ENCODE measurements at regions not wholly inside any gene's neighbourhood (a gene's known extent, or its start where the extent isn't known, plus 50 kb on each side); places are given as distances from the start of the nearest gene placed in this dataset.

DNA sequence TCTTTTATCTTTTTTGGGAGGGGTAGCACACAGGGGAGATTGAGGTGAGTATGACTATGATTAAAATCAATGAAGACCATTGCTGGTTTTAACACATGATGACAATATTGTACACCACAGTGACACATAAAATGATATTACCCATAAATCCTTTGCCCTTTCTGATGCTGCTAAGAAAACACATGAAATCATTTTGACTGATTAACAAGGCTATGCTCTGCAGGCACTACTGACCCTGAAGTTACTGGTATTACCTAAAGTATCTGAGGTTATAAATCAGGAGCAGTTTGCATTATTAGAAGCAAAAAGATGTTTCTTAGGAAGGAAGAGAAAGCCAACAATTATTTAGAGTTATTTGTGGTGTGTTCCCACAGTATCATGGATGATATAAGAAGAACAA, 701.2 kb upstream of the PTBP2 start:
- no peak for DNase-seq

DNA sequence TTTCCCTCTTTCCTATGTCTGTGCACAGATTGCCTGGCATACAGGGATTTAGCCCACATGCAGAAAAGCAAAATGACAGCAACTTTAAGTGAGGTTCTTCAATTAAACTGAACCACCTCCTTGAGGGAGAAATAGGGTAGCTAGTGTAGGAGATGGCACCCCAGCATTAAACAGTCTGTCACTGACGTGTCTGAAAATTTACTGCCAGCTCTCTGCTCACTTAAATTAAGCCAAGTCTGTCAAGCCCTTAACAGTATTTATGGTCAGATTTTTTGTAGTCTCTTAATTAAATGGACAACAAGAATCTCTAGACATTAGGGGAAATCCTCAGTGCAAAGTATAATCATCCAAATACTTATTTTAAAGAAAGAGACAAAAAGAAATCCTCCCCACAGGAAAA, 696.5 kb upstream of the PTBP2 start:
- no peak for DNase-seq

DNA sequence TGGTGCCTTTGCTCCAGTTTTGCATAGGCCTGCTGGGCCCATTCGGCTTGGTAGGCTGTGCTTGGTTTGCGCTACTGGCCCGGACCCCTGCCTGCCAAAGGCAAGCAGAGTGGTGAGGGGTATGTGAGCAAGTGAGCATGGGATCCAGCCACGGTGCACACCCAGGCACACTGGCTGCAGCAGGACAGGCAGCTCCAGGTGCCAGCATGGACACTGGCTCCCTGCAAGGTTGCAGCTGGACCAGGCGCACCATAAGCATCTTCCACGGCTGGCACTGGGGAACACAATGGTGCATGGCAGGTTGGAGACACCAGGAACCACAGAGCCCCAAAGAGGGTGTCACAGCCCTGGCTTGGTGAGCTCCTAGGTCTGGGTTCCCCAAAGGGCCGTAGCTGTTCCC, 693.5 kb upstream of the PTBP2 start:
- no peak for DNase-seq

DNA sequence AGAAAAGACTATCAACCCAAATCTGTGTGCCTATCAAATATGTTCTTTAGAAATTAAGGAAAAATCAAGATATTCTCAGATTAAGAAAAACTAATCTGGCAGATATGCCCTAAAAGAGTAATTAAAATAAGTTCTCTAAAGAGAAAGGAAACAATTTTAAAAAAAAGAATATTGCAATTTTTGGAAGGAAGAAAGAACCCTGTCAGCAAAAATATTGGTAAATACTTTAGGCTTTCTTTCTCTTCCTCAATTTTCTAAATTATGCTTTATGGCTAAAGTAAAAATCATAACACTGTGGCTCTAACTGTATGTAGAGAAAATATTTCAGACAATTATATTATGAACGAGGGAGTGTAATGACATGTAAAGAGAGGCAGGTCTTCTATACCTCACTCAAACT, 691.3 kb upstream of the PTBP2 start:
- no peak for DNase-seq

DNA sequence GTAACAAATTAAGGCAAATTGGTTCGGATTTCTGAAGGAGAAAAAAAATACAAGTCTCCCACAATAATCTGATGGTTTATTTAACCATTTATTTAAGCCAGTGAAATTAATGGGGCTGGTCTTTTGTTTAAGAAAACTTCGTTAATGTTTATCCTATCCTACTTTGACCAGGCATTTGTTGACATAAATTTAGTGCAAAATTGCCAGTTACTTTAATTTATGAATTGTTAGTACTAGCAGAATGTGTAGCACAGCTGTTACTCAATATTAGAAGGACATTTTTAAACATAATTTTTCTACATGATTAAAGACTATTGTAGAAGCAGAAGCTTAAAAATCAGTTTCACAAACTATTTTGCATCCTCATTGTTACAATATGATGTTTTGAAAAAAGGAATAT, 687.6 kb upstream of the PTBP2 start:
- DNase-seq = no peak

DNA sequence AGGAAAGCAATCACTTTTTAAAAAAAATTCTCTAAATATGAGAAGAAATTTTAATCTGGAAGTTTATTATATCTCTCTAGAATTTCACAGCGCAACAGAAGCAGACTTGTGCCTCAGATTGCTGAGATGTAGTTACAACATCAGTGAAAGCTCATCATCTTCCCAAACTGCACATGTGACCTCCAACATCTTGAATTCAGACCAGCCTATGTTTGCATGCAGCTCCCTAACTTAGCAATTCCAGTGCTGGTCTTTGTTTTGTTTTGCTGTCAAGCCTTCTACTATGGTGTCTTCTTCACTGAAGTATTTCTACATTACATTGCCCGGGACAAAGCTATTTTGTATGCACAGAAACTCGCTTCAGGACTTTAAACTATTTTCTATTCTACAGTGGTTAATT, 684.8 kb upstream of the PTBP2 start:
- no peak for DNase-seq

DNA sequence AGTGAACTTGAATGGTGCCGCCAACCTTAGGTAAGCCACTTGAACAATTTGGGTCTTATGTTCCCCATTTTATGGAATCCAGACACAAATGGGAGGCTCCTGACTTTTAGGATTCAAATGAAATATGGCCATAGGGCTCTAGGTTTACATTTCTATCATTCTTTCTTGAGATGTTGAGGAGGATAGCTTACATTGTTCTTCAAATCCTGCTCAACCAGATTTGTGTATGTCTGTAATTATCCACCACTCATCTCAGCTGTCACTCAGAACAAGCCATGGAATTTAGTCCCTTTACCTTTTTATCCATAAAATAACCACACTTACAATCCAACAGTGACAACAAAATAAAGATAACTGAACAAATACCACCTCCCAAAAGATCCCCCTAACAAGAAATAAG, 682.9 kb upstream of the PTBP2 start:
- no peak for DNase-seq

DNA sequence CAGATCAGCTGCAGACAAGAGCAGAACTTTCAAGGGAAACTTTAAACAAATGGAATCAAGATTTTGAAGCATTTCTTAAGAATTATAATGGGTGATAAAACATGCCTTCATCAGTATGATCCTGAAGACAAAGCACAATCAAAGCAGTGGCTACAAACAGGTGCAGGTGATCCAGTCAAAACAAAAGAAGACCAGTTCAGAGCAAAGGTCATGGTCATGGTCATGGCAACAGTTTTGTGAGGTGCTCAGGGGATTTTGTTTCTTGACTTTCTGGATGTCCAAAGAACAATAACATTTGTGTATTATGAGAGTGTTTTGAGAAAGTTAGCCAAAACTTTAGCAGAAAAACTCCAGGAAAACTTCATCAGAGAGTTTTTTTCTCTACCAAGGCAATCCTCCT, 681.7 kb upstream of the PTBP2 start:
- no peak for DNase-seq

DNA sequence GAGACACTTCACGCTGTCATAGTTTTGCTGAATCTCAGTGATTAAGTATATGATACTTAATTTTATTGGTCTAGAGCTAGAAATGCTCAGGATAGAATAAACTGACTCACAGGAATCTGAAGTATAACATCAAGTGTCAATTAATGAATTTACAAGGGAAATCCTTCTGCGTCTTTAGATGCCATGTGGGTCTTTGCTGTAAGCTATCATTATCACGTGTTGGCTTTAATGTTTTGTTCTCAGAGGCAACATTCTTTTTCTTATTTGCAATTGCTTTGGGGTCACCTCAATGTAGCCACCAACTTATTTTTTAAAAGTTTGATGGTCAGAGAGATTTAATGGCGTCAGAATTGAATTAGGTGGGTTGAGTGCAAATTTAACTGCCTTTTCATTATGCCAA, 680.1 kb upstream of the PTBP2 start:
- no peak for DNase-seq

DNA sequence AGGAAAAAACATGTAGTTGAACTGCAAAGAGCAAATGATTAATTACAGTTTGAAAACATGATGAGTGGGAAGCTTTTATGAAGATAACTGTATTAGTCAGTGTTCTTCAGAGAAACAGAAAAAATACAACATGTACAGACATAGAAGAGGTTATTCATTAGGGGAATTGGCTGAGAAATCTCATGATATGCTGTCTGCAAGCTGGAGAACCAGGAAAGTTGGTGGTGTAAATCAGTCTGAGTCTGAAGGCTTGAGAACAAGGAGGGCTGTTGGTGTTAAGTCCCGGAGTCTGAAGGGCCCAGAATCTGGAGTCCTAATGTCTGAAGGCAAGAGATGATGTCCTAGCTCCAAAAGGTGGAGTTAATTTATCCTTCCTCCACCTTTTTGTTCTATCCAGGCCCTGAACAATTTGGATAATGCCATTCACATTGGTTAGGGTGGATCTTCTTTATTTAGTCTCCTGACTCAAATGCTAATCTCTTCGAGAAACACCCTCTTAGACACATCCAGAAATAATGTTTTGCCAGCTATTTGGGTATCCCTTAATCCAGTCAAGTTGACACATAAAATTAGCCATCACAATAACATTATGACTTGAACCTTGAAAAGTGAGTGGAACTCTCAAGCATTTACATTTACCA, 672.9 kb upstream of the PTBP2 start:
- no peak for DNase-seq

DNA sequence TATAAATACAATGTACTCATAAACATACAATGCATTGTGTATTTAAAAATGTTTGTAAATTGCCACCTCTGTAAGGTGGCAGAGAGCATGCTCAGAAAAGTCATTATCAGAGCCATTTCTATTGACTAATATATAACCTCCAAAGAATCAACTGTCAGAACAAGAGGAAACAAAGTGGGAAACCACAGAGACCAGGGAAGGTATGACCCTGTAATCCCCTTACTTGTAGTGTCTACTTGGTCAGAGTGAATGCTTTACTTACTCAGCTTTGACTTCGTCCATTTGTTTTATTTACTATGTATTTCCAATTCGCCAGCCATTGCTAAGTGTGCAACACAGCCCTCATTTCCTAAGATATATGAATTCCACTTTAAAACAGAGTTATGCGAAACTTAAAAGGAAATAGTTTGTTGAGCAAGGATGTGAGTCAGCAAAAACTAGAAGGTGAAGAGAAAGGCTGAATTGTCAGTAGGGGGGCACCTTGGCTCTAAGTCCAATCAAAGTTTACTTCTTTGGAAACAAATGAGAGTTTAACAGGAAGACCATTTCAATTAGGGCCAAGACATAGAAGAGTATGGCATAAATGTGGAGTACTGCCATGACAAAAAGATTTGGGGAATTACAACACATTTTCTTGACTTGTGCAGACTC, 671.7 kb upstream of the PTBP2 start:
- no peak for DNase-seq

DNA sequence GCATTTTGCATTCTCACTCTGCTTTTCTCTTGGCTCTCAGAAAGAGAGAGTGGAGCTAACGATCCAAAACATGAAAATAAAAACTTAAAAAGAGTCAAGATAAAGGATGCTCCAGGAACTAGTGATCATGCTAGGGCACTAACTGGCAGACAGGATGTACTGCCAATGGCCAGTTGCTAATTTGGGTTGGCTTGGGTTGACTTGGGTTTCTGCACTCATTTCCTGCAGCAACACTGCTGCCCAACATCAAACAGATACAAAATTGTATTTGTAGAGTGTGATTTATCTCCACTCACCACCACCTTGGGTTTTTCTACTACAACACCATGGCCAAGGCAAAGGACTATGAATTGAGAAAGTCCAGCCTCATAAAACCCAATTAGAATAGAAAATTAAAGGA, 662.3 kb upstream of the PTBP2 start:
- no peak for DNase-seq

DNA sequence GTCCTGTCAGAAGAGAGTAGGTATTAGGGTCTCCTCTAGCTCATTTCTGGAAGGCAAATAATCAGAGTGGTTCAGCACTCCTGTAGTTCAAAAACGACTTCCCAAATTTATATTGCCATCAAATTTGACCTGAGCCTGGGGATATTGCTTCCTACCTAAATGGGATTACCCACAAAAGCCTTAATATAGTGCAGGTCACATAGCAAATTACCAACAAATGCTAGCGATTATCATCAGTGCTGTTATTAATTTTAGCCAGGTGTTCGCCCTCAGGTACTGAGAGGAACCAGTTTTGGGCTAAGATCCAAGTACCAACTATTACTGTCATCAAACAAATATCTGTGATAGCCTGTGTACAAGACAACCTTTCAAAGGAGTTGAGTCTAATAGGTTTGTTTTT, 661.8 kb upstream of the PTBP2 start:
- DNase-seq = no peak

DNA sequence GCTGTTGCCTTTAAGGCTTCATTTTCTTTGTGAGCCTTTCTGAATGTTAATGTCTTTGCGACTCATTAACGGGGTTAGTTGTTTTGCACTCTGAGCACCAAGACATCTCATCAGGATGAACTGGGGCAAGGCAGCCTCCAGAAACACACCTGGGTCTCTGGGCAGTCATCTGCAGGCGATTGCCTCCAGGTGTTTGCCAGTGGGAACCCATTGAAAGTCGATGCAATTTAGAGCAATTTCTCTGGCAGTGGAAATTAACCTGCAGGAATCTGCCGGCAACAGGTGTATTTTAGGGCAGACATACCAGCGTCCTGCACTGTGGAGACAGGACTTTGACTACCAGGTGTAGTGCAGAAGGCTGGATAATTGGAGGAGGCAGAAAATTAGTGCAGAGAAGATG, 661.0 kb upstream of the PTBP2 start:
- no peak for DNase-seq

DNA sequence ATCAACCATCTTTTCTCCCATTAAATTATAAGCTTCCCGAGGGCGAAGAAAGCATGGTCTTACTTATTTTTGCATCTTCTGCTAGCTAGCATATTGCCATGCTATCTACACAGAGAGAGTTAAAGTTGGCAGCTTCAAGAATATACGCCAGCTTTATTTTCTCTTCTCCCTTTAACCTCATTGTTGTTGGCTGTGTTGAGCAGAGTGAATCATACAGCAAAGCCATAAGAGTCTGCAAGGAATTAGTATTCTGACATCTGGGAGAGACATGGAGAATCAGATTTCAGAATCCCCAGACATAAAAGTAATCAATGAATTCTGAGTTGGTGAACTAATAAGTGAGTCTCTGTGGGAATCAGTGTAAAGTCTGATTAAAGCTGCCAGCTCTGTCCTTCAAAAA, 649.6 kb upstream of the PTBP2 start:
- DNase-seq = no peak

DNA sequence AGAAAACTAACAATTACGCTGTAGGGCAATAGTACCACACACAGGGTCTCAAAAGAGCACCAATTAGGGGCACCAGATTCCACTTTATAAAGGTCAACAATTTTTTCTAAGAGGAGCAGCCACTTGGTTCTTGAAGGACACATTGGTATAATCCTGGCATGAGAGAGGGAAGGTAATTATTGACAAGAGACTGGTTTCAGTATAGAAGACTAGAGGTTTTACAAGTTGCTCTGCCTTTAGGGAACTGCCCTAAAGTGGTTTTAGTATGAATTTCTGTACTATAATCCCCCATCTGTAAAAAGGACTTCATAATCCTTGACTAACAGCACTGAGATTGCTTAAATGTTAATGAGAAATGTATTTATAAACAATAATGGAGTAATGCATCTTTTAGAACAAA, 648.5 kb upstream of the PTBP2 start:
- DNase-seq = no peak

DNA sequence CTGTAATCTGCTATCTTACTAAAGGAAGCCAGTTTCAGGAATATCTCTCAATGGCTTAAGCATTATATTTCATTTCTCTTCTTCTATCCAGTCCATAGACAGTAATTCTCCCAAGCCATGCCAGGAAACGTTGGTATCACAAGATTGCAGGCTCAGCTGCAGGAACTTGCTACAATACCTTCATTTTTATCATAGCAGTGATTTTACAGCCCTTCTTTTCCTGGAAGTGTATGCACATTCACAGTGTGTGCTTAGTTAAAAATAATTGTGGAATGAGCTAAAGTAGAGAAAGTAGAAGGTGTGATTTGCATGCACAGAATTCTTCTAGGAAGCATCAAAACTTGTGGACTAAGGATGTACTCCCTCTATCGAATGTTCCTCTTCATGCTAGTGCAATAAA, 647.2 kb upstream of the PTBP2 start:
- no peak for DNase-seq

DNA sequence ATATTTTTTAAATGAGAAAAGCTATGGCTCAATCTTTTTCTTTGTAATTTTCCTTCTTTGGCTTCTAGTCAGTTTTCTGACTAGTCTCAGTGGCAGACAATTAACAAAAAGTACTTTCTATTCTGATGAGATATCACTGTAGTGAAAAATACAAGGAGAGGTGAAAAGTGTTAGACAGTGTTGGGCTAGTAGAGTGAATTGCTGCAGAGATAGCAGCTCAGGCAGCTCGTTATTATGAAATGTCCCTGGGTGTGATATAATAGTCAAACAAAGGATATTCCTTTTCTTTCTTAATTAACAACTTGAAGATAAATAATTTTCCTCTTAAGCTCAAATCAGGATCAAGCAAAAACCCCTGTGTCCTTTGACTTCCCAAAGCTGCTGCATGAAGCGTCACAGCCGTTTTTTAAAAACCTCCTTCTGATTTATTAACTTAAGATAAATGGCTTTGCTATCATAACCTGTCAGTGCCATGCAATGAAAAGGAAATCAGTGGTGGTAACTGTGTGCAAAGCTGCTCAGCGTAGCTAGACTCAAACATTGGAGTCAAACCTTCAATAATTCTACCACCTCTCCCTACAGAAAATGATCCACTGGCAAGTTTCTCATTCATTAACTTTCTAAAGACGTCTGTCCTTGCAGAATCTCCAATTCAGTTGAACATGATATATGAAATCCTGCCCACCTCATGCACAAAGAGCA, 646.6 kb upstream of the PTBP2 start:
- no peak for DNase-seq

DNA sequence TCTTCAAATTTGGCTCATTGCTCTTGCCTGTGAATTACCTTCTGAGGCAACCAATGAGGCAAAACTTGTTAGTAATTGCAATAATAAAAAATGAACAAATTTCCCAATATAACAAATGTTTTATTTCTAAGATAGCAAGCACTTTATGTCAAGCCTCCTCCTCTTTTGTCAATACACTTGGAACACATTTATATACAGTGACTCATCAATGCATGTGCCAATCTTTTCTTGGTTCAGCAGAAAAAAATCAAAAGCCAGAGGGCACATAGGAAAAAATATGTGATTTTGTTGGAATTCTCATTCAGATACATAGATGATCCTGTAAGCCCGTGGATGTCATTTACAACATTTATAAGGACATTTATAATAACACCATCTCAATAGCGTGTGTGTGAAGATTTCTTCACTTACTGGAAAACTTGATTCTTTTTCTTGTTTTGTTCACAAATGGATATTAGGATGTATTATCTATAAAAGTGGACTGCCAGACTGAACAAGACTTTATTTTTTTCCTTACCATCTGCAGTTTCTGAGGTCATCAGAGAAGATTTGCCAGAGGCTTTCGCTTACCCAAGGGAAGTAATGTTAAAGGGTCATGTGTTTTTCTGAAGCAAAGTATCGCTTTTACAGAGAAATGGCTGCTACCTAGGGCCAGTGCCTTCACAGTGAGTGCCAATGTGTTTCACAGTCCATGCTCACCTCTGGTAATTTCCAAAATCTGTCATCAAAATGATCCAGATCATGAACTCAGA, 645.7 kb upstream of the PTBP2 start:
- no peak for DNase-seq

DNA sequence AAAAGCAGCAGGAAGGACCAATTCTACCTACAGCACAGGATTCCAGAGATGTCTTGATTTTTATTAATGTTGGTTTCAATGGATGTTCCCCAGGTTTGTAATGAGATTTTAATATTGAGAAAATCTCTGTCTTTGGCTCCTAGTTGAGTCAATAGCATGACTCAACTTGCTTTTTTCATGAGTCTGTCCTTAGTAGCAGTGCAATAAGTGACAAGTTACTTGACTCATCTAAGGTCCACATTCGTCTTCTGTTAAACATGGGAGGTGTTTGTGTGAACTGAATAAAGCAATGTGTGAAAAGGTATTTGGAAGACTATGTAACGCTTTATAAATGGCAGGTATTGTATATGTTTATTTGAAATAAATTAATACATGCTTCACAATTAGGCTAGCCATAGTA, 645.0 kb upstream of the PTBP2 start:
- no peak for DNase-seq

DNA sequence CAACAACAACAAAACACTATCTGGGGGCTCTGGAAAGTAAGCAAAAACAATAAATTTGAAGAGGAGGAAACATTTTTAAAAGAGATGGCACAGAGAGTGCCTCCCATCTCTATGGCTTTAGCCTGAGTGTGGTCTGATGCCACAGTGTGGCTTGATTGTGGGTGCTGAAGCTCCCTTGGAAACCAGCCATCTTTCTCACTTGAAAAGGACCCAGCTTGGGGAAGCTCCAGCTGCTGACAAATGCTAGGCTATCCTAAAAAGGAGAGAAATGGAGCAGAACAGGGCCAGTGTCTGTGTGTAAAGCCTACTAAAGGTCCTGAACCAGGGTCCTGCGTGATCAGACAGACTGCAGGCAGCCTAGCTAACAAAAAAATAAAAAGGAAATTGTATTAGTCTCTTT, 642.0 kb upstream of the PTBP2 start:
- no peak for DNase-seq

DNA sequence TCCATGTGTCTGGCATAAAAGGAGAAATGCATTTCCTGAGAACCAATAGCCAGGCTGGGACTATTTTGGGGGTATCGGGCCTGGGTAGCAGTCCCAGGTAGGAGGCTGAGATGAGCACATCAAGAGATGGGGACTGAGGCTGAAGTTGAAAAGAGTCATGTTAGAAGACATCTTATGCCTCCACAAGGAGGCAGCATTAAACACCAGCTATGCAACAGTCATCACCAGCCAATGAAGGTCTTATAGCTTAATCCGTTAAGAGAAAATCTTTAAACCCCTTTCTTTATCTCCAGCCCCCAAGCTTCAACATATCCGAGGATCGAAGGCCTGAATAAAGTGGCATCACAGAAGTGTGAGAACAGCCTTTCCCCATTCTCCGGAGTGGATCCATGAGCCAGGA, 640.7 kb upstream of the PTBP2 start:
- DNase-seq = no peak

DNA sequence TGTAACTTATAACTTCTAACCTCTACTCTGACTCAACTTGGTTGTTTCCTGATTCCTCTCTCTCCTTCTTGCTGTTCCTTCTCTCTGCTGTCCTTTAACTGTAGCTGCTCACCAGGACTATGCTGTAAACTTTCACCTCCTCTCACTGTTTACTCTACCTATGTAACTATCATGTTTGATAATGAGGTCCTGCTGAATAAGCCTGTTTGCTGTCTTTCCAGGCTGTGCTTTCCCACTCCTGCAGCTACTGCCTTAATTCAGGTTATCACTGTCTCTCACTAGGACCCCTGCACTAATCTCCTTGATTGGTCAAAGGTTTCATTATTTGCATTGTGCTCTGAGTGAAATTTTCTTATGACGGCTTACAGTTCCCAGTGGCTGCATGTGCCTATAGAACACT, 633.9 kb upstream of the PTBP2 start:
- no peak for DNase-seq

DNA sequence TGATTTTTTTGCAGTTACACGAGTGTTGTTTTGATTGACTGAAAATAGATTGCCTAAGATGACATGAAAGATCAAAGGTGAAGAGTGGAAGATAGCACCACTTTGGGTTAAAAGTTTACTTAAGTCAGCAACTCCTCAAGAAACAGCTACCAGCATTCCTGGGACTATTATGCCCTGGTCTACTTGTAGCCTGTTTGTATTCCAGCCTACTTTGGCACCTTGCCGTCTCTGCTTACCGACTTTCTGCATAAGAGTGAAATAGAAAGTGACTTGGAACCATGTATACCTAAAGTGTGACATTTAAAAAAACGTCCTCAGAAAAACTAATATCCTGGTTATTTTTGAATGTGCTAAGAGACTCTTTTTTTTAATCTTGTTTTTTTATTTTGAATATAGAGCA, 631.5 kb upstream of the PTBP2 start:
- no peak for DNase-seq
